Fibroblast of villous mesenchyme (primary cell): ENCODE measurements at regions not wholly inside any gene's neighbourhood (a gene's known extent, or its start where the extent isn't known, plus 50 kb on each side); places are given as distances from the start of the nearest gene placed in this dataset.

Experiments
- DNase-seq: peaks from one replicate; pipeline ENCODE4 v3.0.0-alpha.2; 2010; ENCODE audit warnings: low read depth
- H3K4me3 ChIP-seq: 2 replicates; pipeline ENCODE4 v1.5.1; 2011; ENCODE audit warnings: low read depth, mild to moderate bottlenecking, low read length
- TF ChIP-seq, protein P1 (sequence below): IDR thresholded peaks from 2 replicates; pipeline ENCODE4 v1.5.1; 2012; ENCODE audit warnings: low read depth, mild to moderate bottlenecking, low read length; ENCODE audit not compliant: insufficient read depth

DNA sequence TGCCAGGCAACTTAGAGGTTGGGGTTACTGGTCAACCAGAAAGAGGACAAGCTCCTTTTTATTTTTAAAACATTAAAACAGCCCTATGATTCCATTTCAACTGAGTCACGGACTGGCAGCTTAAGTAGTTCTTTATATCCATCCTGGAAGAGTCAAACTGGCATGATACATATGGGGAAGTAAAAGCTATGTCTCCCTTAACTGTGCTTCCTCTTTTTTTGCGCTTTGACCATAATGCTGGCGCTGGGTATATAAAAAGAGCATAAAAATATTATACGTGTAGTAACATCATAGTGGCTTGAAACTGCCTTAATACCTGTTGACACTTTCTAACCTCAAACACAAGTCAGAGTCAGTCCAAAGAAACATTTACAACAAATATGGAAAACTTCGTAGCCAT lies 274.4 kb downstream of the CSNK1G3 start:
- no peak overlapping the region for H3K4me3 ChIP-seq
- no peak for DNase-seq
- TF ChIP-seq, protein P1, sequence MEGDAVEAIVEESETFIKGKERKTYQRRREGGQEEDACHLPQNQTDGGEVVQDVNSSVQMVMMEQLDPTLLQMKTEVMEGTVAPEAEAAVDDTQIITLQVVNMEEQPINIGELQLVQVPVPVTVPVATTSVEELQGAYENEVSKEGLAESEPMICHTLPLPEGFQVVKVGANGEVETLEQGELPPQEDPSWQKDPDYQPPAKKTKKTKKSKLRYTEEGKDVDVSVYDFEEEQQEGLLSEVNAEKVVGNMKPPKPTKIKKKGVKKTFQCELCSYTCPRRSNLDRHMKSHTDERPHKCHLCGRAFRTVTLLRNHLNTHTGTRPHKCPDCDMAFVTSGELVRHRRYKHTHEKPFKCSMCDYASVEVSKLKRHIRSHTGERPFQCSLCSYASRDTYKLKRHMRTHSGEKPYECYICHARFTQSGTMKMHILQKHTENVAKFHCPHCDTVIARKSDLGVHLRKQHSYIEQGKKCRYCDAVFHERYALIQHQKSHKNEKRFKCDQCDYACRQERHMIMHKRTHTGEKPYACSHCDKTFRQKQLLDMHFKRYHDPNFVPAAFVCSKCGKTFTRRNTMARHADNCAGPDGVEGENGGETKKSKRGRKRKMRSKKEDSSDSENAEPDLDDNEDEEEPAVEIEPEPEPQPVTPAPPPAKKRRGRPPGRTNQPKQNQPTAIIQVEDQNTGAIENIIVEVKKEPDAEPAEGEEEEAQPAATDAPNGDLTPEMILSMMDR: no peak

GRCh38 chr5:123785162-123786071 lies 273.4 kb downstream of the CSNK1G3 start:
- no peak overlapping the region for H3K4me3 ChIP-seq
- TF ChIP-seq, protein P1: no peak
- peak; percentile 40 for DNase-seq

- DNase-seq: no peak
- TF ChIP-seq, protein P1: no peak
- no peak overlapping the region for H3K4me3 ChIP-seq
Measured at GRCh38 chr5:123783421-123783820, 271.4 kb downstream of the CSNK1G3 start.

DNA sequence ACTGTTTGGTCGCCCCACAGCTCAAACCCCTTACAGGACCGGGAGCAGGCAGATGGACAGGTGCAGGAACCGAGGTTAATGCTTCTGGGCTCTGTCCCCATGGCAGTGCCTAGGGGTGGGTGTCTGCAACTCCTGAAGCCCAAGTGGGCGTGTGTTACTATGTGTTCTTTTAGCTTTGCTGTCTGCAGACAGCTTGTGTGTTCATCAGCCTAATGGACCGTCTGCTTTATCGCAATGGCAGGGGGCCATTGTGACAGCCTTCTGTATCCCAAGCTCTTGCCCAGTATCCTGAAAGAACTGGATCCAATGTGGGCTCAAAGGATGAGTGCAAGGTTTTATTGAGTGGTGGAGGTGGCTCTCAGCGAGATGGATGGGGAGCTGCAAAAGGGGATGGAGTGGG lies 266.7 kb downstream of the CSNK1G3 start:
- no peak for DNase-seq
- TF ChIP-seq, protein P1: no peak

DNA sequence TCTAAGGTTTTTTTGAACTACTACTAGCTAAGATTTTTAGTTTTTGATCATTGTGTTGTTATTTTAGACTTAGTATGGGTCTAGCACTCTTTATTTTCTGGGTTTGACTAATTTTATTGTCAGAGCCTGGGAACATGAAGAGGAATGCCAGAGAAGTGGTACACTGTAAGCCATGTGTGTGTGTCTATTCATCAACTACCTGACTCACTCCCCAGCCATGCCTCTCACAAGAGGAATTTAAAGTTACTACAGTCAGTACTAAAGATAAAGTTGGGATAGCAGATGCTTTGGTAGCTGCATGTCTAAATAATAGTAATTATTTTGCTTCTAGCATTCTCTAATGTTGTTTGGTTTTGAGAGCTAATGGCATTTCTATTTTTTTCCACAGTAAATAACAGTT lies 264.8 kb downstream of the CSNK1G3 start:
- TF ChIP-seq, protein P1: no peak
- peak; percentile 26 for DNase-seq
- no peak overlapping the region for H3K4me3 ChIP-seq

More for the DNA sequence above, 266.7 kb downstream of the CSNK1G3 start:
- no peak overlapping the region for H3K4me3 ChIP-seq

- no peak for DNase-seq
- no peak overlapping the region for H3K4me3 ChIP-seq
- TF ChIP-seq, protein P1: no peak
Measured at GRCh38 chr5:123771715-123772114, 259.7 kb downstream of the CSNK1G3 start.
